ENCODE measurements at regions not wholly inside any gene's neighbourhood (a gene's known extent, or its start where the extent isn't known, plus 50 kb on each side); places are given as distances from the start of the nearest gene placed in this dataset.

GRCh38 chr6:133626096-133626666 is 262.7 kb upstream of the TCF21 start:
- Histone ChIP-seq H3K27me3 (replicated peaks in 1 of 2; ENCODE audit: control insufficient read depth in 2 of 2, insufficient read depth in 2 of 2, low read length in 1 of 2) (no peaks in the 10 kb centered on the region), H2AFZ (ENCODE audit: control insufficient read depth, low read depth, low read length) (no peak overlapping the region), H3K4me3 (no peak overlapping the region), H3K9ac (ENCODE audit: control insufficient read depth, insufficient read depth, low read length) (no peak overlapping the region), H4K20me1 (ENCODE audit: control insufficient read depth, insufficient read depth) (no peaks in the 10 kb centered on the region), H3K79me2 (ENCODE audit: control insufficient read depth, insufficient read depth, low read length) (no peaks in the 10 kb centered on the region), H3K36me3 (ENCODE audit: control insufficient read depth in 2 of 2, insufficient read depth in 2 of 2, low read length in 1 of 2) (no peaks in the 10 kb centered on the region), H3K27ac (ENCODE audit: control insufficient read depth, insufficient read depth) (no peak overlapping the region), H3K9me3 (replicated peaks; ENCODE audit: control insufficient read depth, insufficient read depth, low read length) (no peaks in the 10 kb centered on the region), H3K4me2 (ENCODE audit: control insufficient read depth, insufficient read depth) (no peak overlapping the region), H3K4me1 (ENCODE audit: control insufficient read depth, insufficient read depth, low read length) (no peaks in the 10 kb centered on the region)
- no peak for FAIRE-seq
- 0% methylated on average over 3 of the region's 3 CpGs for WGBS (ENCODE audit: insufficient coverage, insufficient replicate concordance, low lambda C conversion rate, missing lambda C conversion rate)
- ChIA-PET RAD21 (ENCODE audit: unreplicated experiment) (no interaction called here), SMC1A (ENCODE audit: uncharacterized antibody, unreplicated experiment) (no interaction called here), POLR2A (no interaction called here), CTCF (no interaction called here)
- TF ChIP-seq, protein P1, sequence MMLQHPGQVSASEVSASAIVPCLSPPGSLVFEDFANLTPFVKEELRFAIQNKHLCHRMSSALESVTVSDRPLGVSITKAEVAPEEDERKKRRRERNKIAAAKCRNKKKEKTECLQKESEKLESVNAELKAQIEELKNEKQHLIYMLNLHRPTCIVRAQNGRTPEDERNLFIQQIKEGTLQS (IDR thresholded peaks at IDR 0.05; ENCODE audit: borderline replicate concordance, extremely low read depth, low read depth, low read length) = no peak
- TF ChIP-seq SMC3 (IDR thresholded peaks at IDR 0.05; ENCODE audit: borderline replicate concordance, low read length) (no peak), TARDBP (IDR thresholded peaks at IDR 0.05; ENCODE audit: borderline replicate concordance) (no peak)
- in situ Hi-C loops (cut with MboI) (no loop called here), intact Hi-C loops (cut with micrococcal nuclease; ENCODE audit: unreplicated experiment) (no loop called here)
- BruUV-seq (replicated peaks) = no TSS peak
- no peak for DNase-seq (ENCODE audit: low read depth, low spot score)
- no peak for ATAC-seq

DNA sequence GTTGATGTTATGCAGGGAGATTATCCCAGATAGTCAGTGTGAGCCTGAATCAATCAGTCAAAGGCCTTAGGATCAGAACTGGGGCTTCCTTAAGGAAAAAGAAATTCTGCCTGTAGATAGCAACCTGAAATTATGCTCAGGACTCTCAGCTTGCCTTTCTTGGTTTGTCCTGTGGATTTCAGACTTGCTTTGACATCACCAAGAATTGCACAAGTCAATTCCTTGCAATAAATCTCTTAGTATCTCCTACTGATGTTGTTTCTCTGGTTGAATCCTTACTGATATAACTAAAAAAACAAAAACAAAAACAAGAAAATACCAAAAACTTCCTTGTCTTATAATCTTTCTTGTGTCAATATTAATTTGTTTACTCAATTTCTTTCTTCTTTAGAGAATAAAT is 258.9 kb upstream of the TCF21 start:
- no peak overlapping the region for H3K9ac ChIP-seq (ENCODE audit: control insufficient read depth, insufficient read depth, low read length)
- RAD21 ChIA-PET (ENCODE audit: unreplicated experiment) = no interaction called here
- ATAC-seq (no peak), DNase-seq (ENCODE audit: low read depth, low spot score) (no peak), FAIRE-seq (no peak)
- H4K20me1 ChIP-seq (ENCODE audit: control insufficient read depth, insufficient read depth) = no peaks in the 10 kb centered on the region
- no peaks in the 10 kb centered on the region for H3K4me1 ChIP-seq (ENCODE audit: control insufficient read depth, insufficient read depth, low read length)
- POLR2A ChIA-PET = no interaction called here
- intact Hi-C loops (cut with micrococcal nuclease; ENCODE audit: unreplicated experiment) (no loop called here), in situ Hi-C loops (cut with MboI) (no loop called here)
- BruUV-seq (replicated peaks) = no TSS peak
- SMC1A ChIA-PET (ENCODE audit: uncharacterized antibody, unreplicated experiment) = no interaction called here
- H2AFZ ChIP-seq (ENCODE audit: control insufficient read depth, low read depth, low read length) = no peak overlapping the region
- H3K27ac ChIP-seq (ENCODE audit: control insufficient read depth, insufficient read depth) = no peak overlapping the region
- no peaks in the 10 kb centered on the region for H3K36me3 ChIP-seq (ENCODE audit: control insufficient read depth in 2 of 2, insufficient read depth in 2 of 2, low read length in 1 of 2)
- CTCF ChIA-PET = no interaction called here
- H3K4me2 ChIP-seq (ENCODE audit: control insufficient read depth, insufficient read depth) = no peak overlapping the region
- no peaks in the 10 kb centered on the region for H3K79me2 ChIP-seq (ENCODE audit: control insufficient read depth, insufficient read depth, low read length)
- H3K27me3 ChIP-seq (replicated peaks in 1 of 2; ENCODE audit: control insufficient read depth in 2 of 2, insufficient read depth in 2 of 2, low read length in 1 of 2) = no peaks in the 10 kb centered on the region; a peak in 1 of 4 replicates
- H3K4me3 ChIP-seq = no peak overlapping the region
- no peaks in the 10 kb centered on the region for H3K9me3 ChIP-seq (replicated peaks; ENCODE audit: control insufficient read depth, insufficient read depth, low read length)
- no peak for TF ChIP-seq PAX8 (IDR thresholded peaks at IDR 0.05)
- TF ChIP-seq EZH2 (IDR thresholded peaks at IDR 0.05; ENCODE audit: borderline replicate concordance, control insufficient read depth, low read depth, low read length) = no peak
